Stimulated activated naive B cell treated with anti-CD40 and anti-IgM and Interleukin-4, amounts not matched to agents 10 μg/mL and 1 μg/mL and 100 μg/mL, for 72 hours (primary cell): ENCODE measurements at regions not wholly inside any gene's neighbourhood (a gene's known extent, or its start where the extent isn't known, plus 50 kb on each side); places are given as distances from the start of the nearest gene placed in this dataset.

Source experiments
- ATAC-seq, 2 donors: fragments of 150-1000 bp; cut with Tn5 transposase; replicated peaks; 2 replicates each; pipeline ENCODE4 v1.10.0; 2021; ENCODE audit warnings: moderate library complexity in 1 of 2
- DNase-seq: peaks from one replicate; pipeline ENCODE4 v3.0.0; 2021
- H3K27ac Mint-ChIP-seq: one replicate; pipeline ENCODE4 v1.8.0; 2022; ENCODE audit warnings: mild to moderate bottlenecking, mixed read lengths
- H3K27me3 Mint-ChIP-seq, 2 donors: one replicate each; pipeline ENCODE4 v1.8.0; 2022; ENCODE audit warnings: mixed read lengths in 2 of 2
- H3K36me3 Mint-ChIP-seq, 2 donors: one replicate each; pipeline ENCODE4 v1.8.0; 2022; ENCODE audit warnings: mixed read lengths in 2 of 2, mild to moderate bottlenecking in 1 of 2
- H3K4me1 Mint-ChIP-seq, 2 donors: one replicate each; pipeline ENCODE4 v1.8.0; 2022; ENCODE audit warnings: mixed read lengths in 2 of 2, mild to moderate bottlenecking in 1 of 2
- H3K4me3 Mint-ChIP-seq, 2 donors: one replicate each; pipeline ENCODE4 v1.8.0; 2022; ENCODE audit warnings: mild to moderate bottlenecking in 2 of 2, mixed read lengths in 2 of 2, moderate library complexity in 1 of 2
- H3K9me3 Mint-ChIP-seq, 2 donors: one replicate each; pipeline ENCODE4 v1.8.0; 2022; ENCODE audit warnings: mixed read lengths in 2 of 2, mild to moderate bottlenecking in 1 of 2

DNA sequence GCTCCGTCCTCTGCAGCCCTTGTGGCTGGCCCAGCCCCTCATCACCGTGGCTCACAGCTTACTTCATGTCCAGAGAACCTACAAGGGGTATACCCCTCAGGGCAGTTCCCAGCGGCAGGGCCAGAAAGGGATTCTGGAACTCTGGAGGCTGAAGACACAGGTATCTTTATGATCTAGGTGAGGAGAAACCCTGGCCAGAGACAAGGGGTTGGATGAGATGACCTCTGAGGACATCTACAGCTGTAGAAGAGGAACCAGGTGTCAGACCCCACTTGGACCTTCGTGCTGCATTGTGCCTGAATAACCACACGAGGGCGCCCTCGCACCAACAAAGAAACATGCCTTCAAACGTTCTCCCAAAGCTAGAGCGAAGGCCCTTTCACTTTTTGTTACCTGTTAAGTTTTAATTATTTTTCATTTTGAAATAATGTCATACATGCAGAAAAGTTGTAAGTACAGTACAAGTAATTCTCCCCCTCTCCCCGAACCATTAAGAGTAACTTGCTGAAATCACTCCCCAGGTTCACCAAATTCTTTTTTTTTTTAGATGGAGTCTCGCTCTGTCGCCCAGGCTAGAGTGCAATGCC, 118.7 kb upstream of the SMAD3 start:
- H3K27ac Mint-ChIP-seq = no peak overlapping the region
- H3K4me1 Mint-ChIP-seq = peaks cover 24 to 51% of the 10 kb centered on the region in 2 donors
- peaks cover 0 to 6% of the 10 kb centered on the region in 2 donors for H3K27me3 Mint-ChIP-seq
- no peaks in the 10 kb centered on the region for H3K9me3 Mint-ChIP-seq
- peak overlapping the region in 1 of 2 donors; percentile 6 for H3K4me3 Mint-ChIP-seq
- peaks cover 0 to 3% of the 10 kb centered on the region in 2 donors for H3K36me3 Mint-ChIP-seq
- peak; percentile 82 to 83 for ATAC-seq
- DNase-seq = peak; percentile 70

DNA sequence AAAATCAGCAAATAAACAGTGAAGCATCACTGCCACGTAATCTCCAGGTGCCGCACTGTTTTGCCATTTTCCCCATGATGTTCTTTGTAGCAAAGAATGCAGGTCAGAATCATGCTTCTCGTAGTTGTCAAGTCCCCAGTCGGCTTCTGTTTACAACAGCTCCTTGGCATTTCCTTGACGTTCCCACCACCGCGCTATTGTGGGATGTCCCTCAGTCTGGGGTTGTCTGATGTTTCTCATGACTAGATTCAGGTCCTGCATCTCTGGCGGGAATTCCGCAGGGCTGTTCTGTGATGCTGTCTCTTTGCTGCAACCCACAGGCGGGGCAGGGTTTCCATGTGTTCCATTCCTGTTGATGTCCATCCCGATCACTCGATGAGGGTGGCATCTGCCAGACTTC, 117.9 kb upstream of the SMAD3 start:
- H3K36me3 Mint-ChIP-seq = peaks cover 0 to 3% of the 10 kb centered on the region in 2 donors
- no peak overlapping the region for H3K27ac Mint-ChIP-seq
- H3K27me3 Mint-ChIP-seq = peaks cover 0 to 6% of the 10 kb centered on the region in 2 donors
- no peak overlapping the region for H3K4me3 Mint-ChIP-seq
- DNase-seq (no peak), ATAC-seq (no peak)
- no peaks in the 10 kb centered on the region for H3K9me3 Mint-ChIP-seq
- peaks cover 31 to 54% of the 10 kb centered on the region in 2 donors for H3K4me1 Mint-ChIP-seq

DNA sequence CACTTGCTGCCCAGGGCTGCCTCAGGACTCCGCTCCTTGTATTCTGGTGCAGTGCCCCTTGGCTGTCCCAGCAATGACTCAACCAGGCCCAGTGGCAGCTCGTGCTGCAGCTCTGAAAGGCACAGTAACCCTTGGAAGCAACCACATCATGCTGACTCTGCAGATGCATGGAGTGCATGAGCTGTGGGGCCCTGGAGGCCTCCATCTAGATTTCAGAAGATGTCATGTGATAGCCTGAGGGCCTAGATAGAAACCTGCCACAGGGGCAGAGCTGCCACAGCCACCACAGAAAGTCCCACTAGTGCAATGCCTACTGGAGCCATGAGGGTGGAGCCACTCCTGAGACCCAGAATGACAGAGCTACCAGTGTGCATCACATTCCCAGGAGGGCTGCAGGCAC, 117.1 kb upstream of the SMAD3 start:
- Mint-ChIP-seq H3K9me3 (no peaks in the 10 kb centered on the region), H3K36me3 (peaks cover 0 to 3% of the 10 kb centered on the region in 2 donors), H3K4me1 (peaks cover 31 to 54% of the 10 kb centered on the region in 2 donors), H3K27ac (no peak overlapping the region), H3K4me3 (no peak overlapping the region), H3K27me3 (peaks cover 0 to 6% of the 10 kb centered on the region in 2 donors)
- ATAC-seq (peak; percentile 38 to 48), DNase-seq (no peak)

DNA sequence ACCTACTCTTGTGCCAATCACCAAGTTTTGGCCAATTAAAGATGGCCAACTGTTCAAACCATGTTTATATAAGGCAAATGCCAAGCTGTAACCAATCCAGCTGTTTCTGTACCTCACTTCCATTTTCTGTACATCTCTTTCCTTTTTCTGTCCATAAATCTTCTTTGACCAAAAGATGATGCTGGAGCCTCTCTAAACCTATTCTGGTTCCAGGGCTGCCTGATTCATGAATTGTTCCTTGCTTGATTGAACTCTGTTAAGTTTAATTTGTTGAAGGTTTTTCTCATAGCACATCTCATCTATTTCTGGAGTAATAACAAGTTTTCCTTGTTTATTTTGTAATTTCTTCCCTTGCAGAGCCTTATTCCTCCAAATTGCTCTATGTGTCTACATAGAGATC, 115.3 kb upstream of the SMAD3 start:
- Mint-ChIP-seq H3K27ac (no peak overlapping the region), H3K36me3 (peaks cover 0 to 3% of the 10 kb centered on the region in 2 donors), H3K9me3 (no peaks in the 10 kb centered on the region), H3K4me3 (no peak overlapping the region), H3K4me1 (peaks cover 25 to 41% of the 10 kb centered on the region in 2 donors), H3K27me3 (peaks cover 0 to 10% of the 10 kb centered on the region in 2 donors)
- DNase-seq (no peak), ATAC-seq (no peak)

DNA sequence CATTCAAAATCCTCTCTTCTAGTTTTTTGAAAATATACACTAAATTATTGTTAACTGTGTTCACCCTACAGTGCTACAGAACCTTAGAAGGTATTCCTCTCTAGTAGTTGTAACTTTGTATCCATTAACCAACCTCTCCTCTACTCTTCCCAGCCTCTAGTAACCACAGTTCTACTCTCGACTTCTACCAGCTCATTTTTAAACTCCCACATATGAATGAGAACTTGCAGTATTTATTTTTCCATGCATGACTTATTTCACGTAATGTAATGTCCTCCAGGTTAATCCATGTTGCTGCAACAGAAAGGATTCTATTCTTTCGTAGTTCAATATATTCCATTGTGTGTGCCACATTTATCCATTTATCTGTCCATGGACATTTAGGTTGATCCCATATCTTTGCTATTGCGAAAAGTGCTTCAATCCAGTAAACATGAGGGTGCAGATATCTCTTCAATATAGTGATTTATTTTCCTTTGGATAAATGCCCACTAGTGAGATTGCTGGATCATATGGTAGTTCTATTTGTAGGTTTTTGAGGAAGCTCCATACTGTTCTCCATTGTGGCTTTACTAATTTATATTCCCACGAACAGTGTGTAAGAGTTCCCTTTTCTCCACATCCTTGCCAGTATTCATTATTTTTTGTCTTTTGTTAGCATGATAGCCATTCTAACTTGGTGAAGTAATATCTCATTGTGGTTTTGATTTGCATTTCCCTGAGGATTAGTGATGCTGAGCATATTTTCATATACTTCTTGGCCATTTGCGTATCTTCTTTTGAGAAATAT, 113.7 kb upstream of the SMAD3 start:
- no peak for DNase-seq
- Mint-ChIP-seq H3K27ac (no peak overlapping the region), H3K9me3 (no peaks in the 10 kb centered on the region), H3K36me3 (peaks cover 0 to 3% of the 10 kb centered on the region in 2 donors), H3K4me3 (no peak overlapping the region), H3K4me1 (peaks cover 26 to 37% of the 10 kb centered on the region in 2 donors), H3K27me3 (peaks cover 0 to 4% of the 10 kb centered on the region in 2 donors)
- ATAC-seq = no peak

DNA sequence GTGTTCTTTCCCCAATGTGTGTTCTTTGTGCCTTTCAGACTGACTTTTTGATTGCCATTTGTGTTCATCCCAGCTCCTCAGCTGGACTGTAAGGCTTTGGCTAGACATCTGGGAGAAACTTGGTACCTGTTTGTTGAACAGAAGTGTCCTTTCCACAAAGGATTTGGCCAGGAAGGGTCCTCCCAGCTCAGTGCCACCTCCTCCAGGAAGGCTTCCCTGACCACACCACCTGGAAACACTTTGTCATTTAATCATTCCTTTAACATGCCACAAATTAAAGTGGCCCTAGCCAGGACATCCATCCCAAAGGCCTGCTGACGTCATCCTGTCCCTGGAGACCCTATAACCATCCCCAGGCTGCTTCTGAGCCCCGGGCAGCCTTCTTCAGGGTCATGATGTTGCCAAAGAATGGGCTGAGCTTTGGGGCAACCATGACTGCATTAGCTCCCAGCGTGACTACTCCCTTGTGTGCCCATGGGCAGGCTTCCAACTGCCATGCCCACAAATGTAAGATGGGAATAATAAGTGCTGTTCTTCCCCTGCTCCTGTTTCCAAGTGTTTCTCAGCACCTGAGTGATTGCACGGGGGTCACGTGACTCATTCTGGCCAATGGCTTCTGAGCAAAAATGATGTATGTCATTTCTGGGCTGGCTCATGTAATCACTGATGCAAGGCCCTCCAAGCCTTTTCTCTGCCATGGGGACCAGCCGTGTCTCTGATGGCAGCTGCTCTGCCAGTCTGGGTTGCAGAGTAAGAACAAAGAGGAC, 112.5 kb upstream of the SMAD3 start:
- H3K27ac Mint-ChIP-seq = no peak overlapping the region
- H3K36me3 Mint-ChIP-seq = peaks cover 0 to 3% of the 10 kb centered on the region in 2 donors
- DNase-seq = no peak
- H3K4me1 Mint-ChIP-seq = peaks cover 20 to 34% of the 10 kb centered on the region in 2 donors
- no peaks in the 10 kb centered on the region for H3K9me3 Mint-ChIP-seq
- no peak overlapping the region for H3K4me3 Mint-ChIP-seq
- ATAC-seq = no peak
- H3K27me3 Mint-ChIP-seq = peaks cover 0 to 4% of the 10 kb centered on the region in 2 donors

DNA sequence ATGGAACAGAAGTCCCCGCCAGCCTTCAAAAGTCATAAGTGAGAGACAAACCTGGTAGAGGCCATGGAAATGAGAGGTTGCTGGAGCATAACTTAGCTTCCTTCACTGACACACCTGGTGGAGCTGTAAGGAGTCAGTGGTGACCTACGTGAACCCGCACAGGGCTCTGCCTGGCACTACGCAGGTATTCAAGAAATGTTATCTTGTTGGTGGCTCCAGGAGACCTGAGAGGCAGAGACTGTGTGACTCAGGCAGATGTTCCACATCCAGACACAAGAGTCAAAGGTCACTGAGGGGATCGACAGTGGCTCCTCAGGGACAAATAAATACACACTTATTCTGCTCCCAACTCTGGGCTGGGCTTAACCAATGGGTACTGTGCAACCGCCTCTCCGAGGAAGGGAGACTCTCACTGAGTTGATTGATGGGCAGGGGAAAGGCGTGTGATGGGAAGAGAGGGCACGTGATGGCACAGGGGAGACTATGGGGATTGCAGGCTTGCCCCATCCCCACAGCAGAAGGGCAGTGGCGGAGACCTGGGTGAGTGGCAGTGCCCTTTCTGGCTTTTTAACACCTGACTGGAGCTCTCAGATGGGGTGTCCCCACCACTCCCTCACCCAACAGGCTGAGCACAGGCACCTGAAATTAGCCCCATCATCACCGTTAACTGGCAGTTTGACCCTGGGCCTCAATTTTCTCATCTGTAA, 111.7 kb upstream of the SMAD3 start:
- Mint-ChIP-seq H3K27me3 (peaks cover 0 to 4% of the 10 kb centered on the region in 2 donors), H3K27ac (no peak overlapping the region), H3K4me1 (peaks cover 20 to 27% of the 10 kb centered on the region in 2 donors), H3K4me3 (no peak overlapping the region), H3K36me3 (peaks cover 0 to 3% of the 10 kb centered on the region in 2 donors), H3K9me3 (no peaks in the 10 kb centered on the region)
- ATAC-seq (no peak), DNase-seq (no peak)

DNA sequence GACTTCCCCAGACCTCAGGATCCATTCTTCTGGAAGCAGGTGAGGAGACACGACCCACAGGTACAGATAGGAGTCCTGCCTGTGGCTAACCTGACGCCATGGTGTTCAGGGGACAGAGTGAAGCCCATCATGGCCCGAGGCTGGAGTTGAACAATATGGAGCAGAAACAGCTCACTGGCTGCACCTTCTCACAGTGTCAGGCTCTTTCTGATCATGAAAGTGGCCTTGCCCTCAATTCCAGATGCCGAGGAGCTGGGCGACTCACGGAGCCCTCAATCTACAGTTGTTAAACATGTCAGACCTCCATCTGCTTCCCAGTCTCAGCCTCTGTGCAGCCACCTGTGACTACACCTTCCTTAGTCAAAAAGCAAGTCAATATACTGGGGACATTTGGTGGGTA, 110.8 kb upstream of the SMAD3 start:
- Mint-ChIP-seq H3K4me1 (peaks cover 20 to 28% of the 10 kb centered on the region in 2 donors), H3K4me3 (no peak overlapping the region), H3K36me3 (peaks cover 0 to 3% of the 10 kb centered on the region in 2 donors), H3K27me3 (peaks cover 0 to 4% of the 10 kb centered on the region in 2 donors), H3K27ac (no peak overlapping the region), H3K9me3 (no peaks in the 10 kb centered on the region)
- ATAC-seq = no peak
- no peak for DNase-seq

DNA sequence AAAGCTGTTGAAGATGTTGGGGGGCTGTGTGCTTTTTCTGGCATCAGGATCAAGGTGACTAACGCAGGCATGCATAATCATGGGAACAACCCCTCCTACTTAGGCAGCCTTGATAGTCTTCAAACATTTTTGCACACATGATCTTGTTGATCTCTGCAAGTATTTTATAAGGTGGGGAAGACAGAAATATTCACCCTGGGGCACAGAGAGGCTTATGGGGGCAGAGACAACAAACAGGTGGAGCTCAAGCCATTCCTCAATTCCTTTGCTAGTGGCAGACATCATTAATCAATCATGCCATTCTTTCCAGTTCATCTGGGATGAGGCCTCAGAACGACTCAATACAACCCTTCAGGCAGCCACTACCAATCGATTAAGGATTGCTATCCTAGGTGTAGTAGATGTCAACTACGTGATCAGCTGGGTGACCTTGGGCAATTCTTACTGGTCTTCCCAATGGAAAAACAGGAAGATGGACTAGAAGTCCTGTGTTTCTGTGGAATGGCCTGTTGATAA, 110.3 kb upstream of the SMAD3 start:
- Mint-ChIP-seq H3K4me3 (no peak overlapping the region), H3K36me3 (peaks cover 0 to 2% of the 10 kb centered on the region in 2 donors), H3K4me1 (peaks cover 23 to 33% of the 10 kb centered on the region in 2 donors), H3K27me3 (peaks cover 0 to 4% of the 10 kb centered on the region in 2 donors), H3K9me3 (no peaks in the 10 kb centered on the region), H3K27ac (no peak overlapping the region)
- ATAC-seq (no peak), DNase-seq (no peak)

DNA sequence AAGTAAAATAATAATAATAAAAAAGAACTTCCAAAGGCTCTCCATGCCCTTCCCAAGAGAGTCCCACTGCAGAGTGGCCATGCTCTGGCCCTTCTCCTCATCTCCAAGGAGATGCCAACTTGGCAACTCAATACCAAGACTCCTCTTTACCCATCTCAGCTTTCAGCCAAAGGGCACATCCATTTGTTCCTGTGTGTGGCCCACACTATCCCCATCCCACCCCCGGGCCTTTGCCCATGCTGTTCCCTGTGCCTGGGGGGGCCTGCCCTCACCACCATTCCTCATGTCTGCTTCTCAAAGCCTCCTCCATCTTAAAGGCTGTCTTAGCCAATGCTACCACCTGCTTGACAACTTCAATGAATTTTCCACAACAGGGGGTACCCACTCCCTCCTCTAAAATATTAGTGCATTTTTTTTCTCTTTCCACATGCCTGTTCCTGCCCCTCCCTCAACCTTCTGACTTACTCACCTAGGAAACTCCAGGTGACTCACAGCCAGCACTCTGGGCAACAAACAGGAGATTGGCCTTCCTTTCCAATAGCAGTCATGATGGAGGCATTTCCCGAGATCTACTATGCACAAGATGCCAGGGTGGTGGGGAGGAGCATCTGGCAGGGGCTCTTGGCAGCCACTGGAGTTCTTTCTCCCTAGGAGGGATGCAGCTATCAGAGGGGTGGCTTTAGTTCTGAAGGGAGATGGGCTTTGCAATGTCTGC, 109.4 kb upstream of the SMAD3 start:
- no peak overlapping the region for H3K4me3 Mint-ChIP-seq
- no peak overlapping the region for H3K27ac Mint-ChIP-seq
- H3K9me3 Mint-ChIP-seq = no peaks in the 10 kb centered on the region
- H3K27me3 Mint-ChIP-seq = peaks cover 0 to 4% of the 10 kb centered on the region in 2 donors
- peaks cover 23 to 33% of the 10 kb centered on the region in 2 donors for H3K4me1 Mint-ChIP-seq
- no peak for DNase-seq
- no peak for ATAC-seq
- H3K36me3 Mint-ChIP-seq = no peaks in the 10 kb centered on the region

DNA sequence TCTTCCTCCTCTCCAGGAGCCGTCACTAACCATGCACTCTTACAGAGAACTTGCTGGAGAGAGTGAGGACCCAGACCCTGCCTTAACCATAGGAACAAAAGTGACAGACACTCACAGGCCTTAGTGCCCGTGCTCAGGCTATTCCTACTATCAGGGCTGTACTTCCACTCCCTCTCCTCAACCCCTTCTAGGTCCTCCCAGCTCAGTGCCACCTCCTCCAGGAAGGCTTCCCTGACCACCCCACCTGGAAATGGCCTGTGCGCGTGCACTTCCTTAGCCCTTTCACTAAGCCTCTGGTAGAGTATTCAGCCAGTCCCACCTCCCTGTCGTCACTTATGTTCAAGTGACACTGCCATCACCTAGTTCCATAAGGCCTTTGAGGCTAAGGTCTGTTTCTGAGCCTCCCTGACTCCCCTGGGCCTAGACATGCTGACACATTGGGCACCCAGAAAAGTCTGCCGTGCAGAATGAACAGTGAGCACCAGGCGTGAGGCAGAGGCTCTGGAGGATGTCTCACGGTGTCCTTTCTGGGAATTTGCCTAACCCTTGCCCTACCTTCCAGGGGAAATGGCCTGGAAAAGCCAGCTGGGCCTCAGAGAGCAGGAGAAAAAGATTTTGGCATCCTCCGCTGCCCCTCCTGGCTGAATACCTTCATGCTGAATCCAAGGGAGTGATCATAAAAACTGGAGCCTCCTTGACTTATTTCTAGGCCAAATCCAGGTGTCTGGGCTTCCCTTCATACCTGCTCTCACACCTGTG, 108.6 kb upstream of the SMAD3 start:
- H3K27me3 Mint-ChIP-seq = peaks cover 0 to 4% of the 10 kb centered on the region in 2 donors
- no peak overlapping the region for H3K27ac Mint-ChIP-seq
- H3K4me1 Mint-ChIP-seq = peaks cover 20 to 28% of the 10 kb centered on the region in 2 donors
- ATAC-seq (no peak), DNase-seq (no peak)
- H3K9me3 Mint-ChIP-seq = no peaks in the 10 kb centered on the region
- no peaks in the 10 kb centered on the region for H3K36me3 Mint-ChIP-seq
- no peak overlapping the region for H3K4me3 Mint-ChIP-seq

DNA sequence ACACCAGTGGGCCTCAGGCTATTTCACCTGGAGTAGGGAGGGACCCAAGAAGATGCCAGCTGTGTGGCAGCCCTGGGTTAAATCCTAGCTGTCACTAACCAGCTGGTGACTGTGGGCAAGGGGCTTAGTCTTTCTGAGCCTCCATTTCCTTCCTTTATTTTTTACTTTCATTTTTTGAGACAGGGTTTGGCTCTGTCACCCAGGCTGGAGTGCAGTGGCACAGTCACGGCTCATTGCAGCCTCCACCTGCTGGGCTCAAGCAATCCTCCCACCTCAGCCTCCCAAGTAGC, 108.0 kb upstream of the SMAD3 start:
- no peak for ATAC-seq
- no peak for DNase-seq
- Mint-ChIP-seq H3K4me1 (peaks cover 15 to 22% of the 10 kb centered on the region in 2 donors), H3K27me3 (peaks cover 0 to 4% of the 10 kb centered on the region in 2 donors), H3K36me3 (no peaks in the 10 kb centered on the region), H3K27ac (no peak overlapping the region), H3K9me3 (no peaks in the 10 kb centered on the region), H3K4me3 (no peak overlapping the region)

DNA sequence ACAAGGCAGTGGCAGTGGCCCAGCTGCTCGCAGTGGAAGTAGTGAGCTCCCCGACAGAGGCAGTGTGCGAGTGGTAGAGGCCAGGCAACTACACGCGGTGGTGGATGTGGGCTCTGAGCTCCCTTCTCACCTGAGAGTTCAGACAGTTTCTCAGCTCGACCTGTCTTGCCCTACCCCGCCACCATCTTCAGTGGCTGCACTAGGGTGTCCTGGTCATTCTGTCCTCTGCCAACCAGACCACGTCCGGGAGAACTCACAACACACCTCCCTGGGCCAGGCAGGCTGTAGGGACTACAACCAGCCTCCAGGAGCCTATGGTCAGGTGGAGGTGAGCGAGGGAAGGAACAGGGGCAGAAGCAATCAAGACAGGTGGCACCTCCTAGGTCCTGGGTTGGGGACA, 106.3 kb upstream of the SMAD3 start:
- Mint-ChIP-seq H3K36me3 (no peaks in the 10 kb centered on the region), H3K4me1 (peaks cover 15 to 17% of the 10 kb centered on the region in 2 donors), H3K4me3 (no peak overlapping the region), H3K27ac (no peak overlapping the region), H3K27me3 (no peaks in the 10 kb centered on the region), H3K9me3 (no peaks in the 10 kb centered on the region)
- ATAC-seq (no peak), DNase-seq (no peak)
